MM.1S (cell line): ENCODE measurements at regions not wholly inside any gene's neighbourhood (a gene's known extent, or its start where the extent isn't known, plus 50 kb on each side); places are given as distances from the start of the nearest gene placed in this dataset.

Experiments used
- EZH2phosphoT487 ChIP-seq: fragments of 300-600 bp; sonication (generic); IDR thresholded peaks from 2 replicates; pipeline ENCODE4 v1.6.1; 2018; ENCODE audit warnings: antibody characterized with exemption, low read length
- TF ChIP-seq, protein P1 (sequence below): fragments of 300-600 bp; sonication (generic); IDR thresholded peaks from 2 replicates; pipeline ENCODE4 v1.5.1; 2016; ENCODE audit warnings: antibody characterized with exemption, low read length, mixed read lengths

DNA sequence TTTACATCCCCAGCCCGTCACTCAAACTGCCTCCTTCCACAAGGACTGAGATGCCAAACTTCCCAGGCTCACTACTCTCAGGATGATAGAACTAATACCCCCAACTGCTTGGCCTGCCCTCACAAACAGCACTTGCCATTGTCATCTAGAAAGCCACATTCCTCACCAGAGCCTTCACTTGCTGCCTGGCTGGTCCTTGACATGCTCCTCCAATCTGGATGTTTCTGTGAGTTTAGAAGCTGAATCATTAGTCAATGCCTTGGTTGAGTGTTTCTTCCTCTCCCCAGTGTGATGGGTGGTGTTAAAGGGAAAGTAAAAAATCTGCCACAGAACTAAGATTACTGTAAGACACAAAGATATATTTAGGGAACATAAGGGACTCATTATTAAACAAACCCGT, 52.5 kb downstream of the MARCHF4 start:
- no peak for TF ChIP-seq EZH2phosphoT487
- TF ChIP-seq, protein P1, sequence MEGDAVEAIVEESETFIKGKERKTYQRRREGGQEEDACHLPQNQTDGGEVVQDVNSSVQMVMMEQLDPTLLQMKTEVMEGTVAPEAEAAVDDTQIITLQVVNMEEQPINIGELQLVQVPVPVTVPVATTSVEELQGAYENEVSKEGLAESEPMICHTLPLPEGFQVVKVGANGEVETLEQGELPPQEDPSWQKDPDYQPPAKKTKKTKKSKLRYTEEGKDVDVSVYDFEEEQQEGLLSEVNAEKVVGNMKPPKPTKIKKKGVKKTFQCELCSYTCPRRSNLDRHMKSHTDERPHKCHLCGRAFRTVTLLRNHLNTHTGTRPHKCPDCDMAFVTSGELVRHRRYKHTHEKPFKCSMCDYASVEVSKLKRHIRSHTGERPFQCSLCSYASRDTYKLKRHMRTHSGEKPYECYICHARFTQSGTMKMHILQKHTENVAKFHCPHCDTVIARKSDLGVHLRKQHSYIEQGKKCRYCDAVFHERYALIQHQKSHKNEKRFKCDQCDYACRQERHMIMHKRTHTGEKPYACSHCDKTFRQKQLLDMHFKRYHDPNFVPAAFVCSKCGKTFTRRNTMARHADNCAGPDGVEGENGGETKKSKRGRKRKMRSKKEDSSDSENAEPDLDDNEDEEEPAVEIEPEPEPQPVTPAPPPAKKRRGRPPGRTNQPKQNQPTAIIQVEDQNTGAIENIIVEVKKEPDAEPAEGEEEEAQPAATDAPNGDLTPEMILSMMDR: no peak
